COLO668 (cell line): ENCODE measurements at regions not wholly inside any gene's neighbourhood (a gene's known extent, or its start where the extent isn't known, plus 50 kb on each side); places are given as distances from the start of the nearest gene placed in this dataset.

Experiments used
- DNase-seq: peaks from one replicate; lab custom pipeline; 2025; ENCODE audit not compliant: unreplicated experiment; lab: John Stamatoyannopoulos, UW

DNA sequence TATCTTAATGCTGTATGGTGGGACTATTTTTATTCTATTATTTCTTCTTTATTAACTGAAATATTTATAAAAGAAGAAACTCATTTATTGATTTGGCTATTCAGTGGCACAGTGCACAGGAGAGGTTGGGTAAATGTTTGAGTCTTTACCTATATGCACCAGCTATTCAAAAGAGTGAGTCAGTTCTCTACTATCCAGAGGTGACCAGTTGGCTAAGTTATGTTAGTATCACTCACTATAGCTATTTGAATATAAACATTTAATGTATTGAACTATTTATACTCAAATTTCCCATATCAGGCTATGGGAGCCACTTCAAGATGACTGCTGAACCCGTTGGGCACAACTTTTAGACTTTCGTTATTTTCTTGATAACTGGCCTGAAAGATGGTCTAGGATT is 106.1 kb upstream of the VEGFC start:
- no peak for DNase-seq

DNA sequence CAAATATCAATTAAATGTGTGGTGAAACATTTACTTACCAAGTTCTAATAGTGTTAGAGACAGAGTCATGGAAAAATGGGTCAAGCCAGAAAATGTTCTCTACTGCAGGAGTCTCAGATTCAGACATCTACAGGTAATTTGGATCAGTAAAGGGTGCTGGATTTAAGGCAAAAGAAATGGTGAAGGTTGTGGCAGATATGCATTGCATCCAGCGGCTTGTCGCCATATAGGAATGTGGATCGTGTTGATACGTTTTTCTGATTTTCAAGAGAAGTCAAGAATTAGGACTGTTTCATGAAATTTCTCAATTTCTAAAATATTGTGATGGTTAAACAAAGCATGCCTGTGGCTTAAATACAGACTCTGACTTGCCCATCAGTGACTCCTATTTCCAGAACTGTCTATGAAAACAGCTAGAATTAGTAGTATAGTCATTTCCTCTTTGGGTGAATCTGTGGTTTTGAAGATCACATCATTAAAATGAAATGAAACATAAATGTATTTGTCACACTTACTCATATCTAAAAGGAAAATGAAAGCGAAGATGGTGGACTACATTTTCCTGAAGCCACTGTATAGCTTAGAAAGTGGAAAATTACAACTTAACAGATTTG is 110.1 kb upstream of the VEGFC start:
- DNase-seq: no peak

DNA sequence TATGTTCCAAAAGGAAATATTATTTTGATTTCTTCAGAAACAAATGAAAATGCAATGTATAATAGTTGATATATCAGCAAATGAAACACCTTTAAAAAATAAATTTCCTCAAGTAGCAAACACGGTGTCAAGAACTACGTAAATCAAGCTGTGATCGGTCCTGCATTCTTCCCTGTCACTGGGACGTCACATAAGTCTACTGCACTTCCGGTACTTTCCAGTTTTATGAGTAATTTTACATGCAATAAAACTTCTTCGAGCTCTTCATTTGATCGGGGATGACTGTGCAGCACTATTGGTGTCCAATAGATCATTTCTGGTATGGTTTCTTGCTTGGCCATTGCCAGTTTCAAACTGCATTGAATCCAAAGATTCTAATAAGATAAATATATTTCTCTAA is 114.0 kb upstream of the VEGFC start:
- DNase-seq: no peak

DNA sequence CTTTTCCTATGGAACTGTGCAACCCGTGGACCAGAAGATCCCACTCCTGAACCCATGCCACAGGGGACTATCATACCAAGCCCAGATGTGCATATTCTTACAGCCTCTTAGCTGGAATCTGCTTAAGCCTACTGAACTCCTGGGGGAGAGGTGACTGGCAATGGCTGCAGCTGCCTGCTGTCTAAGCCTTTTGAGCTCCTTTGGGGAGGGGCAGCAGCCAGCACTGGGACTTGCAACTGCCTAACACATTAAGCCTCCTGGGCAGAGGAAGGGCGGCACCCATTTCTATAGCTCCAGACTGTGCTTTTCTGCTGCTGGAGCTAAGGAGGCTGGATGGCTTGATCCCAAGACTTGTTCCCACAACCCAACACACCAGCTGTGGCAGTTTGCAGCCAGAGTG is 117.9 kb upstream of the VEGFC start:
- no peak for DNase-seq

DNA sequence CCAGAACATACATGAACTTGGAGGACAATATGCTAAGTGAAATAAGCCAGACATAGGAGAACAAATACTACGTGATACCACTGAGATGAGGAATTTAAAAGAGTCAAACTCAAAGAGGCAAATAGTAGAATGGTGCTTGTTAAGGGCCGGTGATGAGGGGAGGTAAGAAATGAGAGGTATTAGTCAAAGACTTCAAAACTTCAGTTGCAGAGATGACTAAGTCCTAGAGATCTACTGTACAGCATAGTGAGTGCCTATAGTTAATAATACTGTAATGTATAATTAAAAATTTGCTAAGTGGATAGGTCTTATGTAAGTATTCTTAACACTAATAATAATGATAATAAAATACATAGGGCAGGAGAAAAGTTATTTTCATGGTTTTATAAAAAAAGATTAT is 126.9 kb upstream of the VEGFC start:
- DNase-seq: no peak

DNA sequence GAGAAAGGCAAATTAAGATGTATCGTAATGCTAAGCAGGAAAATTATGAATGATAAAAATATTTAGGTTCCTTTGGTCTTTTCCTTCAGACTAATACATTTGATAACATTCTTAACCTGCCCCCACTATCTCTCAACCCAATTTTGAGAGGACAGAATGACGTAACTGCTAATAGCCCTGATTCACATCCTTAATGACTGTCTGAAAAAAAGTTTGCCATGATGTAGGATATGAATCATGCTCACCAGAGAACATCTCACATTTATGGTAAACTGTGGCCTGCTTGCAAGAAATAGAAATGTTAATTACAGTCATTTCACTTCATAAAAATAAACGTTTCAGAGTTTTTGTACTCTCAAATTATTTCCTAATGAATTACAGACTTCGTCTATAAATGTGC is 128.0 kb upstream of the VEGFC start:
- DNase-seq: no peak

DNA sequence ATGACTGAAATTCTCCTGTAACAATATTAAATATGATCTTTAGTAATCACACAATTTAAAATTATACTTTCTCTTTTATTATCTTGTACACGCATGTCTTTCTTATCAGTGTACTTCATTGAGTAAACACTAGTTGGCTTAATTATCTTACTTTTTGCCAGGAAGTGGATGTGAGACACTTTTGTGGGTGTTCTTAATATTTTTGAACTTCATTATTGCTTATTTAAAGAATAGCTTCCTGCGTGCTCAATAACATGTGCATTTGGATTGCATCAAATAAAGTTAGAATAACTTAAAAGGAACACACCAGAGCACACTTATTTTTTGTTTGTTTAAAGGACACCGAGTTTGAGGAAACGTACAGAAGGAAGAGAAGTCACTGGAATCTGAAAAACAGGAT is 128.5 kb upstream of the VEGFC start:
- DNase-seq: no peak

DNA sequence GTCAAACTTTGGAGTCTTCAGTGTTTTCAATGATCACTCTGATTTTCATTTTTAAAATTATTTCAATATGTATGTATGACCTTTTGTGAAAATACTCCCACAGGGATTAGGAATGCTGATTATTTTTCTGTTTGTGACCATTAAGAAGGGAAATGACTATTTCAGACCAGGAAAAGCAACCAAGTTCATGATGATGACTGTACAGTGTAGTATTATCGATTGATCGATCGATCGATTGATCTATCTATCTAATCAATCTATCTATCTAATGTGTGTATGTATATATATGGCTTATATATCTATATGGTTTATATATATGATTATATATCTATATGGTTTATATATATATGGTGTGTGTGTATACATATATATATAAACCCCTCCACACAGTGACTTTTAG is 131.5 kb upstream of the VEGFC start:
- DNase-seq: no peak

DNA sequence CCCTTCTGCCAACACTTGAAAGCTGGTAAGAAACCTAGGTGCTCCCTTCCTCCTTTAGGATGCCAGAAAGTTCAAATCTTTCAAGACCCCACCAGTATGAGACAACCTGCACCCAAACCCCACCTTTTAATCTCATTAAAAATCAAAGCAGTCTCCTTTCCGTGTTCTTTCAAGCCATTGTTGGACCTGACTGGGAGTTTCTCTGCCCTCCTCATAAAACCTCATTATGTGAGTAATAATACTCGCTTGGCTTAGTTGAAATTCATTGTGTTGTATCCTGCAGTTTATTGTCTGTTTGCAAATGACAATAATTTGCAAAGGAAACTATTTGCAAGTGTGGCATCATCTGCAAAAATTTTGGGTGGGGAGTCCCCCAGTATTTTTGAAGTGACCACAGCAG is 133.2 kb upstream of the VEGFC start:
- DNase-seq: no peak

DNA sequence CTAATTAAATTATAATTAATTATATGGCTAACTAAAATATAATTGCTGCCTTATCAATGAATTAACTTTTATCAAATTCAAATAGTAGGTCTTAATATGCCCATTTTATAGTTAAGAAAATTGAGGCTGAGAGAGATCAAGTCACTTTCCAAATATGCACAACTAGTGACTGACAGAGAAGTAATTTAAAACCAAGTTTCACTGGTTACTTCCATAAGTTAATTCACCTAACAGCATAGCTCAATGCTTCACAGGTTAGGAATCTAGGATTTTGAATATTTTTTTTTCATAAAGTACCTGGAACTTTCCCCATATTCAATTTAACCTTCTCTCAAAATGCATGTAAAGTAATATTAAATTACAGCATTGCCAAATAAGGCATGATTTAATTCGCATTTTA is 134.4 kb upstream of the VEGFC start:
- no peak for DNase-seq

DNA sequence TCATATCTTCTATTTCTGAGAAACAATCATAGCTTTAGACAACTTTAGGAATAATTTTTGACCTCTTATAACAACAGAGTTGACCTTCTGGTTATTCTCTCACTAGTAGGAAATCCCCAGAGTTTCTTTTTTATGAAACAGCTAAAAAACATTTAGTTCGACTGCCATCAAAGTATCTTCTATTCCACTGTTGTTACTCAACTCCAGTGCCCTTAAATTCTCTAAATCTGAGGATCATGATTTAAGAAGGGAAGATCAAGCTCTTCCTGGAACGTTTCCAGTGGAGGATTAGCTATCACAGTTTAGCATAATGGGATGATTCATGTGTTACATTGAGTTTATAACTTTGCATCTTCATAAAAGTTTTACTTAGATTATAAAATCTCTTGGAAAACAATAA is 134.9 kb upstream of the VEGFC start:
- no peak for DNase-seq

DNA sequence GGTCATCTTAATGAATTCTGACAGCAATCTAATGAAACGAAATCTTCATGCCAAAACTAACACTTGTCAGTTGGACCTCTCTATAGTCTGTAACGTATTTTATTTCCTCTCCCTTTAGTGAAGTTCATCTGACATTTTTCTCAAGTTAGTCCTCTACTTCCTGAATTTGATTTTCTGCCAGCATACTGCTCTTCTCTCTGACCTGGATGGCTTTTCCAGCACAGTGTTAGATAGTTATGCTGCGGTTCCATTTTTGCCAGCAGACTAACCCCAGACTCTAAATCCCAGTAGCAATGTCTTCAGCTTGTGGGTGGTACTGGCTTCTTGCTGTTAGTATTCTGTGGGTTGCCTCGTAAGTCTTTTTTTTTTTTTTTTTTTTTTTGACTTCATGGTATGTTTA is 146.7 kb upstream of the VEGFC start:
- DNase-seq: no peak

DNA sequence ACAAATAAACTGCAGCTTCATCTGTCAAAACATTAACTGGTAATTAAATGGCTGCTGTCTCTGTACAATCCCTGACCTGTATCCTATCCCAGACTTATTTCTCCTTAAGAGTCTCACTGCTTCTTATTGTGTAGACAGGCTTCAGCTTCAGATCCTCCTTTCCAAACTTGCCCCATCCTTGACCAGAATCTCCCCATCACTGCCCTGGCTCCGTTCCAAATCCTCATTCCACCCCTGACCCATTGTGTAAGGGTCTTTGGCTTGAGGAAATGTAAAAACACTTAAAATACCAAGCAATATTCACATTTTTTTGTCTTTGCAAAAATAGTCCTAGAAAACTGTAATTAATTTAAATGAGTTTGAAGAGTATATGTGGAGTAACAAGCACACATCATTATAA is 152.6 kb upstream of the VEGFC start:
- DNase-seq: no peak

DNA sequence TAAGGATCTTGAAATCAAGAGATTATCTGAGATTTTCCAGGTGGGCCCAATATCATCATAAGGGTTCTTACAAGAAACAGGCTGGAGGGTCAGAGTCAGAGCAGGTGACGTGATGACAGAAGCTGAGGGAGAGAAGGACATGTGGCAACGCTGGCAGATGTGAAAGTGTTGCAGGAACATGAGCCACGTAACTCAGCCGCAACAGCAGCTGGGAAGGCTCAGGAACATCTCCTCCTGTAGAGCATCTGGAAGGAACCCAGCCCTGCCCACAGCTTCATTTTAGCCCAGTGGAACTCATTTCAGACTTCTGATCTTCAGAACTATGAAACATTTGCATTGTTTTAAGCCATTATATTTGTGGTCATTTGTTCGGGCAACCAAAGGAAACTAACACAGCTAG is 156.3 kb upstream of the VEGFC start:
- DNase-seq: no peak

DNA sequence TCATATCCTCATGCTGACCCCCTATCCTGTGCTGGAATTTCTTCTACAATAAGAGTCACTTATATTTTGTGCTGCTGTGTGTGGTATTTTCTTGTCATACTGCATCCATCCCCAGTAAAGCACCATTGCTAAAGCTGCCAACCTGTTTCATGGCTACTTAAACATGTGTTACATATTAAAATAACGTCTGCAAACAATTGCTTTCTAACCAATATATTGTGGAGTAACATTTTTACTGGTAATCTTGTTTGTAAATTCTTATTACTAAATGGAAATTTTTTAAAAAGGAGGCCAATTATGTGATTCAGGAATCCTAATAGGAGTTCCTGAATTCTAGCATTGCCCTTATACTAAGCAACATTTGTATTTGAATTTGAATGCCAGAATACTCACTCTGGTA is 160.3 kb upstream of the VEGFC start:
- no peak for DNase-seq

DNA sequence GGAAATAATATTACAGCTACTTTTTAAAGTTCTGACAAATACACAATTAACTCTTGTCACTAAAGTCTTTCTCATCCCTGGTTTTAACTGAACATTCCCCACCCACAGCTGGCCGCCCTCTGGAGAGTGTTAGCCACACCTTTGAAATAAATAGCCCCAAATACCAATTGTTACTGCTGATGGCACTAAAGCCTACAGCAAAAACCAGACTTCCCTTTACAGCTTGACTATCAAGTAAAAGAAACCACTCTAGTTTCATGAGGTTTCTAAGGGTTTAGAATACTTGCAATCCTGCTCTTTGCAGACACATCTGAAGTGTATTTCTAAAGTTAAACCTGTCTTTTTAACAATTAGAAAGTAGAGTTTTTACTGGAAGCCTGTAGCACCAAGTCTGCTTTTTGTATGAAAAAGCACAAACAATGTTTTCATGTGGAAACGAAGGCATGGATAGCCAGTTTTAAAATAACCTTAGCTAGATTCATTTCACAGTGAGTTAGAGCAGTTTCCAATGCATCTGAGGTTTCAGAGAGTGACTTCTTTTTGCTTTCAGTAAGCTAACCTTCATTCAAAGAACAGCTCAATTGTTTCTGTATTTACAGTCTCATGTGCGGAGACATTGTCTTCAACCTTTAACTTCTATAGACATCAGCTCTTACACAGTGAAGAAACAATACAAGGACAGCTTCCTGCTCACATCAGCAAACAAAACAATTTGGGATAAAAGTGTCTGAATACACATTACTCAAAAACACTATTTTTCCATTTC is 164.8 kb upstream of the VEGFC start:
- DNase-seq: no peak

DNA sequence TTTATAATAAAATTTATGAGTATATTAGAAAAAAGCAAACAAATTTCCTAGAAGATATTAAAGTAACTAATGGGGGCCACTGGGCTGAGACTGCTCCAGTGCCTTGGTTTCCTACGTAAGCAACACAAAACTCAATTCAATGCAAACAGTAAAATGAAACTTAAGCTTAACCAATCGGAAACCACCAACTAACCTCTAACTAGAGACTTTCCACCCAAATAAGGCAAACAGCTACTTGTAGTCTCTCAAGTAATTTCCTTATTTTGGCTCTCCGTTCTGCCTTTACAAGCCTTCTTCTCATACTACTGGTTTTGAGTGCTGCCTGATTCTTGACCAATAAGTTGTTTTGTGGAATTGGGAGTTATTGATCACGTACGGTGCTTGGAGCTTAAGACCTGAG is 167.3 kb upstream of the VEGFC start:
- no peak for DNase-seq

DNA sequence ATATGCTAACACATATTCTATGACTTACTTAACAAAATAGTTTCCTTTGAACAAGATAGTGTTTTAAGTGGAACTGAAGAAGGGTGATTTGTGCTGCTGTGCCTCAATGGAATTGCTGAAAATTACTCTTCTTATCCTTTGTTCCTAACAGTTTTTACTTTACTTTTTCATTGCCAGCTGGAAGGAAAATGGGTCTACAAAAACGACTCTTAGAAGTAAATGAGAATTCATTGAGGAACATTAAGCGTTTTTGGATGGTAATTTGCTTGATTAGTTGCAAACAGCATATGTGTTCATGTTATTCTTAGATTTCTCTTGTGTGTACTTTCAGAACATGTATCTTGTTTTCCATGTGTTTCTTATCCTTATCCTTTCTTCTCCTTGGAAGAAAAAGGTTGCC is 170.4 kb upstream of the VEGFC start:
- no peak for DNase-seq

DNA sequence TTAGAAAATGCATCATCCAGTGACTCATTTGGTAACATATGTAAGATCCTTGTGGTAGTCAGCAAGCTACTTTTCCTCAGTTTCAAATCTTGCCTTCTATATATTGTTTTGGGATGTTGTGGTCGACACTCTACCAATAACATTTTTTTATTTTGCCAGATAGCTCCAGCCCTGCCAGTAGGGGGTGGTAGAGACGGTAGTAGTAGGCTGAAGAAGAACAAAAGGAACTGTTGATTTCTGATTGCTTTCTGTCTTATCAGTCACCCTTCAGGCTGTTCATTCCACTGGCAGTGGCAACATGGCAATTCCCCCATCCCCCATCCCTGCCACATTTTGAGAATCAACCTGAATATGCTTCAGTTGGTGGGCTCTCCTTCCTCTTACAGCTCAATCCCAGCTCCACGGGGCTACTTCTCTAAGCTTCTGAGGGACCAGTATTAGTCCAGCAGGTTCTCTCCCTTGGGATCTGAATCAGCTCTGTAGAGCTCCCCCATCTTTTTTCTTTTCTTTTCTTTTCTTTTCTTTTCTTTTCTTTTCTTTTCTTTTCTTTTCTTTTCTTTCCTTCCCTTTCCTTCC is 171.5 kb upstream of the VEGFC start:
- no peak for DNase-seq

DNA sequence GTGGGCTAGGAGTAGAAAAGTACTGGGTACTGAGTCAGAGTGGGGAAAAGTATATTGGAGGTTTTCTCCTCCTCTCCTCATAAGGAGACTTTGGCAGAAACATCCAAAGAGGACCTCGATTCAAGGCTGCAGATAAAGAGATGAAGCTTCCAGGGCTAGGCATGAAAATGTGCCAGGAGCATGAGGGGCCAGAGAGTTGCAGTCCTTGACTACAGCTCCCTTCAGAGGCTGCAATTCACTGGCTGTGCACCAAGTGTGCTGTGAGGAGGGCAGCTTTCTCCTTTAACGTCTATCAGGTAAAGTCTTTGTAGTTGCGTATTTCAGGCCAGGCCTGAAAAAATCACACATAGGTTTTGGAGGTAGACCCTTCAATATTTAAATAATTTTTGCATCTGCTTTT is 174.9 kb upstream of the VEGFC start:
- no peak for DNase-seq

DNA sequence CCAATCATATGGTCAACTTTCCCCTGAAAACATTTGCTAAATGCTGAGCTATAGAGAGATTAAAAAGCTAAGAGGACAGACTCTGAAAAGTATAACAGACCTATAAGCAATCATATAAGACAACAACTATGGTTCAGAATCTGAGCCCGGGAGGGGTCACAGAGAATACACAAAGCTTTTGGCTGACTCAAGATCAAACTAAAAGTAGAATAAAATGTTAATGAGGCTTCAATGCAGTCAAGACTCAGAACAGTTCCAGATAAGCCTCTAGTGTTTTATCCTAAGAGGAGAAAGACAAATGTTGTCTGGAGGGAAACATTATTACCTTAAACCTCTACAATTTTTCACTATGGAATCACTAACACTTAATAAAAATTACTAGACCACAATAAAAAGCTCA is 175.4 kb upstream of the VEGFC start:
- no peak for DNase-seq

DNA sequence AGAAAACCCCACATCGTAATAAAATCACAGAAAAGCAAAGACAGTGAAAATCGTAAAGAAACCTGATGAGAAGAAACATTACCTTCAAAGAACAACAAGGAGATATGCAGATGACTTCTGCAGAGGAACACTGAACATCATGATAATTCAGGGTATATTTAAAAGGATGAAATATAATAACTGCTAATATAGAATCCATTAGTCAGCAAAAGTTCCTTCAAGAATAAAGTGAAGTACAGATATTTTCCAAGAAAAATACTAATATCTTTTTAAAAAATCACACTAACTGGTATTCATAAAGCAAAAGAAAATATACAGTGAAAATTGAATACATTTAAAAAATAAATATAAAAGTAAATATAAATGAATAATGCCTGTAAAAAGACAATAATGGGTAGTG is 176.3 kb upstream of the VEGFC start:
- DNase-seq: no peak

DNA sequence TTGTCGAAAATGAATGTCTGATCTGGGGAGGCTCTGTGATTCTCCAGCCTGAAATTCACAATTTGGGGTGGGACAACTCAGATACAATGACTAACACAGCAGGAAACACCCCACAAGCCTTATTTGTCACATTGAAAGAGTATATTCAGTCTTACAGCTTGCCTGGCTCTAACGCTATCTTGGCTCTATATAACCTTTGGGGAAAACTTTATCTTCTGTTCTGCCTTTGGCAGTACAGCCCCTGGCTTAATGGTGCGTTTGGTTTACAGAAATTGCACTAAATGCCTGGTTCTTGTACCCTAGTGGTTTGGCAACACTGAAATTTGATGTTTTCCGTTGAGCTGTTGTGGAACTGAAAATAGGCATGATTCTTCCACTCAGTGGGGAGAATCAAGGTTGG is 178.1 kb upstream of the VEGFC start:
- DNase-seq: no peak
